G401 (cell line): ENCODE measurements at regions not wholly inside any gene's neighbourhood (a gene's known extent, or its start where the extent isn't known, plus 50 kb on each side); places are given as distances from the start of the nearest gene placed in this dataset.
A peak's percentile ranks its signal among the peaks of the same experiment; 100 is the strongest.
"Not testable (repeated sequence)": the region's sequence is repeated elsewhere in the genome, so short reads cannot be mapped to it uniquely, and the experiment has no call there.

Experiments
- DNase-seq: peaks from one replicate; pipeline ENCODE4 v3.0.0-alpha.2; 2015; ENCODE audit warnings: low spot score
- in situ Hi-C: cut with HindIII; loops from 2 replicates; pipeline ENCODE4 v1.10.0; 2016; ENCODE audit warnings: low sequenced_read_pairs, mixed read lengths

DNA sequence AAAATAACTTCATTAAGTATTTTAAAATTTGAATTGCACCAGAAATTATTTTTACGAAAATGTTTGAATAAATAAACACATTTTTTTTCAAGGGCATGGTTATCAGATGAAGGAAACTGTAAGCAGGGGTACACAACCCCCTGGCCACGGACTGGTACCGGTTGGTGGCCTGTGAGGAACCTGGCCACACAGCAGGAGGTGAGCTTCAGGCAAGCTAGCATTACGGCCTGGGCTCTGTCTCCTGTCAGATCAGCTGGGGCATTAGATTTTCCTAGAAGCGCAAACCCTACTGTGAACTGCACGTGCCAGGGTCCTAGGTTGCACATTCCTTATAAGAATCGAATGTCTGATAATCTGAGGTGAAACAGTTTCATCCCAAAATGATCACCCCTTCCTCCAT, 1499.7 kb upstream of the AGA start:
- in situ Hi-C loops, result no loop called here
- DNase-seq, result no peak

DNA sequence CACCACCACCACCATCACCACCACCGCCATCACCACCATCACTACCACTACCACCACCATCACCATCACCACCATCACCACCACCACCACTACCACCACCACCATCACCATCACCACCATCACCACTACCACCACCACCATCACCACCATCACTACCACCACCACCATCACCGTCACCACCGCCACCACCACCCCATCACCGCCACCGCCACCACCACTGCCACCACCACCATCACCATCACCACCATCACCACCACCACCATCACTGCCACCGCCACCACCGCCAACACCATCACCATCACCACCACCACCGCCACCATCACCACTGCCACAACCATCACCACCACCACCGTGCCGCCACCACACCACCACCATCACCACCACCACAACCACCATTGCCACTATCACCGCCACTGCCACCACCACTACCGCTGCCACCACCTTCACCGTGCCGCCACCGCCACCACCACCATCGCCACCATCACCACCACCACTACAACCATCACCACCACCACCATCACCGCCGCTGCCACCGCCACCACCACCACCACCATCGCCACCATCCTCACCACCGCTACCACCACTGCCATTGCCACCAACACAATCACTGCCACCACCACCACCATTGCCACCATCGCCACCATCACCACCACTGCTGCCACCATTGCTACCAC, 1511.3 kb upstream of the AGA start:
- in situ Hi-C loops, result no loop called here
- DNase-seq, result no peak

DNA sequence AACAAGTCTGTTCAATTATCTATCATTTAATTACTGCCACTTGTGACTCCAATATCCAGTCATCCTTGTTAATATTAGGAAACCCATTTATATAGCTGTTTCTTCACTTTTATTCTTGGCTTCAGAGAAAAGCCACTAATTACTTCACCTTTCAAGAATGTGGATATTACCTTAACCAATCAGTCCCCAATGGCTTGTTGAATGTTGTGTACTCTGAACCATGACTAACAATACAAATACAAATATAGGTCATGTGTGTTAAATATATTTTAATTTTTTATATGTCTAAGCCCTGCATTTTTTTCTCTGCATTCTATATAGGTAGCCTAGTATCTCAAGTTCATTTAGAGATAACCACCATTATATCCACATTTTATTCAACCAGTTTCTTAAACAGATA, 1513.4 kb upstream of the AGA start:
- DNase-seq, result no peak
- in situ Hi-C loops, result no loop called here

DNA sequence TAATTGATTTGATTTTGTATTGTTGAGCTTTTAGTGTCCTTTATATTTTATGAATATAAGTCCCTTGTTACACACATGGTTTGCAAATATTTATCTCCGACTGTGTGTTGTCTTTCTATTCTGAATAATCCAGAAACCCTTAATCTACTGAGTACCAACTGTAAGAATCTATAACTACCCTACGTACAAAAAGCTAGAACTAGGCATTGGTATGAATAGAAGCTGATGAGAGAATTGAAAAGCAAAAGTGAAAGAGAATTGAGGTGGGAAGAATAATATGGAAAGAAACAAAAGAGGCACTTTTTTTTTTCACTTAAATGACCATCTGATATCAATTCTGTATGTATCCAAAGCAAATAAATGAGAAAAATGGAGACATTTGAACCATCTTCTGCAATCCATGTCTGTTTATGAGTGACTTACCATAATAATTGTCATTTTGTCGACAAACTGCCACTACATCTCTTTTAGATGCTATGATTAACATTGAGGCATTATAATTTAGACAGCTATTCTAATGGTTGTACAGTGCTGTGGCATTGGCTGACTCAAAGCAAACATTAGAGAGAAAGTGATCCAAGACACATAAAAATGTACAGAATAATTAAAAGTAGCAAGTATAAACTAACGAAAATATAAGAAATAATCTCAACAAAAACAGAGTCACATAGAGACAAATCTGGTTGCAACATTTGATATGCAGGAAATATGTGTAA, 1516.6 kb upstream of the AGA start:
- in situ Hi-C loops, result no loop called here
- DNase-seq, result no peak

DNA sequence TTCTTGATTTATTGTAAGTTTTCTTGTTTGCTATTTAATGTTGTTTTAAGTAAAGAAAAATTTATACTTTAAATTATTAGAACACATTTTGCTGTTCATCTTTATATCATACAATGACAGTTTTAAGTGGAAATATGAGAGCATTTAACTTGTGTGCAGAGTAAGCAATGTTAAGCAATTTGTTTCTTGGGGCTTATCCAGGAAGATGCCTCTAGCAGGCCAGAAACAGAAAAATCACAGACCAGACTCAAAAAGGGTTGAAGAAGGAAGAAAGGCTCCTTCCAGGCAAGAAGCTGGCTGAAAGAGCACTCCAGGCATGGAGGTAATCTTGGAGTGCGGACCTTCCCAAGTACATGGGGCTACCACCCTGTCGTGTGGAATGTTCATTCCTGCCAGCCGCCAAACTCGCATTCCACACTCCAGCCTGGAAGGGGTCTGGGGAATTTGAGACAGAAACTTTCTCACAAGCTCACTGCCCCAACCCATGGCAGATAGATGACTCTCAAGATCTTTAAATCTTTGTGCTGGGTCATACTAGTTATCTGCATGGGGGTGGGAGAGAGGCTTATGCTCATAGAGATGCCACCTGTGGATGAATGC, 1521.3 kb upstream of the AGA start:
- no peak for DNase-seq

DNA sequence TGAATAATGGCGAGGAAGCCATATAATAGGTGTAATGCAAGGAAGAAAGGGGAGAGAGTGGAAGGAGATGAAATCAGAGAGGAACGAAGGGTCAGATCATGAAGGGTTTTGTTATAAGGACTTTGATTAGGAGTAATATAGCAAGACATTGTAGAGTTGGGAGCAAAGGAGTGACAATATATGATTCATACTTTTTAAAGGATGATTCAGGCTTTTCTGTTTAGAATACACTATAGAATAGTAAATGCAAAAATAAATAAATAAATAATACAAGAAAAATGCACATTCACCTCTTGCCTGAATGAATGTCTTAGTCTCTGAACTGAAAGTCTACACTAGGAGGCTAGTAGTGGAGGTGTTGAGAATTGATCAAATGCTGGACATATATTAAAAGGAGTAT, 1524.4 kb upstream of the AGA start:
- in situ Hi-C loops, result no loop called here

More for the DNA sequence above, 1521.3 kb upstream of the AGA start:
- in situ Hi-C loops, result no loop called here

DNA sequence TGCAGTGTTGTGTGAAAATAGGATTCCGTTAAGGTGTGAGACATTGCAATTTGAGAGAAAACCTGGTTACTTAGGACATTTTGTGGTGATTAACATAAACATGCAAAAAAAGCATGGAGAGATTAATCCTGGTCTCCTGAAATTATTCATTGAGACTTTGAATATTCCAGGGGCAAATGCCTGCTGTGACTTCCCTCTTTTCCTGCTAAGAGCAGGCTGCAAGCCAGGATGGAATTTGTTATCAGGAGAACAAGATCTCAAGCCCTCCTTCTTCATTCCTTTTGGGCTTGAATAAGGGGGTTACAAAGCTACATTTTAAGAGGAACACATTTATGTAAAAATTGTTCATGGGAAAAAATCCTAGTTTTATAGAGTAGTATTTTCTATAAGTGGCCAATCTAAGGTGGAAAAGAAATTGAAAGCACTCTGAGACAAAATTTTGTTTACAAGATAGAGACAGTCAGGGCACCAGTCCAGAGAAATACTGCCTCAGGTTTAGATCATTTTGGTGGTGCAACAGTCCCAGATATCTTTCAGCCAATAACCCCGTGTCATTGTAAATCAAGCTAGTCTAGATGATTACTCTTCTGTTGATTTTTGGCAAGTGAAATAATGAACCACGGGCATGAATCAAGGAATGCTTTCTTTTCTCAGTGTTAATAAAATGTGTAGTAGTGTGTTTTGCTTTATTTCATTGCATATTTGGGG, 1528.3 kb upstream of the AGA start:
- peak; percentile 83 for DNase-seq
- in situ Hi-C loops, result no loop called here

More for the DNA sequence above, 1524.4 kb upstream of the AGA start:
- DNase-seq, result no peak

DNA sequence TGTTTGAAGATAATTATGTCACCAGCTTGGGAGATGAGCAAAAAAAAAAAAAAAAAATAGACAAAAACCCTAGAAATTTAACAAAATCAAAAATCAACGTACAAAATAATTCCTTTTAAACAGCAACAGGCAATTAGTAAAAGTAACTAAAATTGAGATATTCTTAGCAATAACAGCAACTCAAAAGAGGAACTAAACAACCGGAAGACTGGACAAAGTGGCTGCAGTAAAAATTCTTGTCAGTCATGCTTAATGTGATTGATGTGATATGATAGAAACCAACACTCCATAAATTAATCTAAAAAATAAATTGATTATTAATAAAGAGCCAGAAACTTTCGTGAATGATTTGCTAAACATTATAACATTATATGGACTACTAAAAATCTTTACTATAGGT, 1534.6 kb upstream of the AGA start:
- no peak for DNase-seq
- in situ Hi-C loops, result no loop called here

DNA sequence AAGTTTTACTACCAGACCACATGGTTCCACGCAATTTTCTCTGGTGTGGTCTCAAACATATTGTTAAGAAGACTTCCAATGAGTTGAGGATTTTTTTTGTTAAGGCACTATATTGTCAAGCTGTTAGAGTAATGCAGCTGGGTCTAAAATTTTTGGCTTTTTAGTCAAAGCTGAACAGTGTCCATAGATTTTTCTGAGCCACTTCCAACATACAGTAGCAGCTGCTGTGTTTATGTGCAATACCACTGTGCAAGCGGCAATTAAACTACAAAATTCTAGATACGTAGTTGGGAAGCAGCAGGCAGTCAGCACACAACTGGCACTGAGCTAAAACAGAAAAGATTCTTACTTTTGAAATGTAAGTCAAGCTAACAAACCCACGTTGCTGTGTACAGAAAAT, 1551.1 kb upstream of the AGA start:
- in situ Hi-C loops, result no loop called here
- no peak for DNase-seq

DNA sequence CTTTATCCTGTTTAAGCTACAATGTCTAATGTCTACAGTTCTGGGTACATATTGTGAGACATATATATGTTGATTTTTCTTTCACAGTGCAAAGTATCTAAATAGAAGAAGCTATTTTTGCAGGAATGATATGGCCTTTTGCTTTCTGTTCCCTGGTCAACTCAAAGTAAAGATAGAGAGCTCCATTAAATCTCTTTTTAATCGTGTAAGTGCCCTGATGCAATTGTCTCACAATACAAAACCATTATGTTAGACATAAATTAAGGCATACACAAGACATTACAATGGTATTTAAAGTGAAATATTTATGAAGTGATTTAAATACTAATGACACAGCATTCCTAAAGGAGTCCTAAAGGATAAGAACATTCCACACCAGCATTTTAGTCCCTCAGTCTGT, 1559.7 kb upstream of the AGA start:
- in situ Hi-C loops, result no loop called here
- no peak for DNase-seq

DNA sequence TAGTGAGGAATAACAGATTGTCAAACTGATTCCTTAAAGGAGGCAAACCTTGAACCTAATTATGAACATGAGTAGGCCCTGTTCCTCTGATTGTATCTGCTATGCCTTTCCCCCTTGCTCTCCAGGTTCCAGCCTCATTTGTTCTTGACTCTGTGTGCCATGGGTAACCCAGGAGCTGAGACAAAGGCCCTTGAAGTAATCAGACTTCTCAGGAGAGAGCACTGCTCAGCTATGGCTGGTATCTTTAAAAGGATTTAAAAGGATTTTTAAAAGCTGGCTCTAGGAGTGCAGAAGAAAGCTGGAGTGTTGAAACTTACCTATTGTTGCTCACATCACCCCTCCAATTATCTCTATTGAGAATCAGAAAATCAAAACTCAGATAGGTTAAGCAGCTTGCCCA, 1565.5 kb upstream of the AGA start:
- in situ Hi-C loops, result no loop called here
- DNase-seq, result no peak

DNA sequence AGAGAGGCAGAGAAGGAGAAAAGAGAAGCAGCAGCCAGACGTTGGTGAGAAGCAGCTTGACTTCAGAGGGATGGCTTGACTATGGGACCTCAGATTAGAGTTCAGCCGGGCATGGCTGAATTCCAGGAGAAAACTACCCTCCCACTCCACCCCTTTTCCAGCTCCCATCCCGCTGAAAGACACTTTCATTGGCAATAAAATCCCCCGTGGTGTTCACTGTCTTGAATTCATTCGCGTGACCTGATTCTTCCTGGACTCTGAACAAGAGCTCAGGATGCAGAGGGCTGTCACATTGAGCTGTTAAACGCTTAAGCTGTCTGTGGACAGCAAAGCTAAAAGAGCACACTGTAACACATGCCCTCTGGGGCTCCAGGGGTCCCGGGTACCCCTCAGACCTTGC, 1575.3 kb upstream of the AGA start:
- DNase-seq, result no peak
- in situ Hi-C loops, result no loop called here

DNA sequence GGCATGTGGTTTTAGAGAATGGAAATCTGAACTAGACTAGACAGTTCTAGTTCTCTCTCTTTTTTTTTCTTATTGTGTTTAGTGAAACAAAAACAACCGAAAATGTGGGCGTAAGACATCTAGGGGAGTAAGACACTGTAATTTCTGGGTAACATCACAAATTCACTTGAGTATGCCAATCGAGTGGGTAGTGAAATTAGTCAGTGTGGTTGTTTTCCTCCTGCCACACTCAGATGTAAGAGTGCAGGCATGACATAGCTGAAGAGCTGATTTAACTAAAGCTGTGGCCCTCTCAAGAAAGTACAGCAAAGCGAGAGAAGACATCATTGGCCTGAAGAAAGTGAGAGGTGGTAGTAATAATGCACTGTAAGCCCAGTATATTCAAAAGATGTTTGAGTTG, 1585.3 kb upstream of the AGA start:
- in situ Hi-C loops, result no loop called here
- no peak for DNase-seq

DNA sequence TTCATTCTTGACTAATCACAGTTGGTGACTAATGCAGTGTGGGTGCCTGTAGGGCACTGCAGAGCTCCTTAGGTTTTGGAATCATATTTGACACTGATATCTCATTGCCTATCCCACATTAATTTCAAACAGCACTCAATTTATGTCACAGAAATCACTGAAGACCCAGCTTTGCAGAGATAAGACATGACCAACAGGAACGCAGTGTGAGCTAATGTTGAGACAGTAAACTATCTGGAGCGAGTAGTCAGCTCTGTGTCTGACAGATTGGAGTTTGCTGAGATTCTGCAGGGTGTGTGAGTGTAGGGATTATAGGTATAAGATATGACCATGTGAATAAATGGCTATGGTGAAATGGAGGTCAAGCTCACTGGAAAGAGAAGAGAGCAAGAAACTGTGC, 1586.1 kb upstream of the AGA start:
- DNase-seq, result no peak
- in situ Hi-C loops, result no loop called here

DNA sequence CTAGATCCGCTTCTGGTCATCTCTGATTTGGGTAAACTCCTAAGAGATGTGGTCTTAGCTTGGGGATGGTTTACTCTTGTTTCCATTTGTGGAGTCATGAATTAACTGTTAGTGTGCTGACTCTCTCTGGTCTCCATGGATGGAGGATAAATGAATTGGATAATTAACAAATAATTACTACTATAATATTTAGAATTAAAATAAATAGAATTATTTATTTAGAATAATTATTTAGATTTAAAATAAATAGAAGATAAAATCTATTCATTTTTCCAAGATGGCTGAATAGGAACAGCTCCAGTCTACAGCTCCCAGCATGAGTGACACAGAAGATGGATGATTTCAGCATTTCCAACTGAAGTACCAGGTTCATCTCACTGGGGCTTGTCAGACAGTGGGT, 1587.4 kb upstream of the AGA start:
- in situ Hi-C loops, result no loop called here
- DNase-seq, result no peak

DNA sequence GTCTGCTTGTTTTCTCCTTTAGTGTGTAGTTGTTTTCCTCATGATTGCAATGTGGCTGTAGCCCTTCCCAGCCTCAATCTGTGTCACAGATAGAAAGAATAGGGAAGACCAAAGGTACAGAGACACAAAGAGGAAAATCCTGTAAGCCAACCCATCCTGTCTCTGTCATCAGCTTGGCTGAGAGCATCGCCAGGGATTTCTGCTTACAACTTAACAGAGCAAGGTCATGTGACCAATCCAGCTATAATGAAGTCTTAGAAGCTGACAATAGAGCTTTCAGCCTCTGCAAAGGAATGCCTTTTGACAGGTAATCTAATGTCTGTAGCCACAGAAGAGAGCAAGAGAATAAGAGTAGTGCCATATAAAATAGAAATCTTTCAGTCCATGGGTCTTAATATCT, 1598.0 kb upstream of the AGA start:
- in situ Hi-C loops, result no loop called here
- DNase-seq, result no peak

DNA sequence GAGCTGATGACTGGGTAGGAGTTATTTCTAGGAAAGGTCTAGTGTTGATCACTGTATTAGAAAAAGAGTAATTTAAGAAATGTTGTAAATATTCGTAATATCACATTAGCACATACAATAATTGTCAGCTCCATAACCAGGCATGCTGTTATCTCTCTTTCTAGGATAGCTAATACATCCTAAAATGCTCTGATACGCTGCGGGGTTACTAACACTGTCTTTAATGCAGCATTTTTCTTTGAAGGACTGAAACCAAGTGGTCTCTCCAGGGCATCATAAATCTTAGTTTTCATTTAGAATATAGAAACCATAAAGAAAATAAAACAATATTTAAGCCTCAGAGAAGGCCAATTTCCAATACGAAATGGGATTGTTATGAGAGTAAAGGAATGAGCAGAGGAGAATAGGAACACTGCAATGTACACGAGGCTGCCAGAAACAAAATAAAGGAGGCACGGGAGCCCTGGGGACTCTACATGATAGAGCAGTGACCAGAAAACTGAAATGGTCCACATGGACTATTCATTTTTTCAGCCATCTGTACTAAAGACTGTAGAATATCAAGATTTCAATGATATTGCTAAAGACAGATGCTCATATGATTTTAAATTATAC, 1606.7 kb upstream of the AGA start:
- in situ Hi-C loops, result no loop called here

DNA sequence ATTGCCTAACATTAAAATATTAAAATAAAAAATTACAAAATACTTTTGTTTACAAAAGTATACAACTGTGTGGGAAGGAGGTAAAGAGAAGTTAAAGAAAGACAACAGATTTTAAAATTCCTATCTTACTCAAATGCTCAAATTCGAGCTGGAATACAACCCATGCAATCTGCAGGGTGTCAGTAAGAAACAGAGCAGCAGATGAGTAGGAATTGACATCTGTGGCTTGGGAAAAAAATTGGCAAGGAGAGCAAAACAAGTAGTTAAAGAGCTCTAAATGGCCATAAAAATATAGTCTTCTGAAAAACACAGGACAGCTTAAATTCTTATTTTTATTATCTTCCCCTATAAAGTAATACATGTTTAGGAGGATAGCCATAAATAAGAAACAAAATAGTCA, 1609.0 kb upstream of the AGA start:
- in situ Hi-C loops, result no loop called here
- DNase-seq, result peak; percentile 80

More for the DNA sequence above, 1606.7 kb upstream of the AGA start:
- no peak for DNase-seq

DNA sequence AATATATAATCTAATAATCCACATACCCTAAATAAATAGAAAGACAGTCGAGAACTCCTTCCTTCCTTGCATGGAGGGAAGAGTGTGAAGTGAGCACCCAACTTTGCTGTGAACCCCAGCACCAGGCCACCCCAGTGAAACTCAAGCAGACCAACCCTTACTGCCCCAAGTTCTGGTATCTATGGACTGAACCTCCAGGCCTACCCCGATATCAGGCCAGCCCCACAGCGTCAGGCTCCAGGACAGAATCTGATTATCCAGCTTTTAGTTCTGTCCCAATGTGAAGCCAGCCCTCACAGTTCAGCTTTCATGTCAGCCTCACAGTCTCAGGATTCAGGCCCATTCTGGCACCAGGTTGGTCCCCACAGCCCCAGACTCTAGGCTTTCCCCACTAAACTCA, 1617.2 kb upstream of the AGA start:
- in situ Hi-C loops, result no loop called here

DNA sequence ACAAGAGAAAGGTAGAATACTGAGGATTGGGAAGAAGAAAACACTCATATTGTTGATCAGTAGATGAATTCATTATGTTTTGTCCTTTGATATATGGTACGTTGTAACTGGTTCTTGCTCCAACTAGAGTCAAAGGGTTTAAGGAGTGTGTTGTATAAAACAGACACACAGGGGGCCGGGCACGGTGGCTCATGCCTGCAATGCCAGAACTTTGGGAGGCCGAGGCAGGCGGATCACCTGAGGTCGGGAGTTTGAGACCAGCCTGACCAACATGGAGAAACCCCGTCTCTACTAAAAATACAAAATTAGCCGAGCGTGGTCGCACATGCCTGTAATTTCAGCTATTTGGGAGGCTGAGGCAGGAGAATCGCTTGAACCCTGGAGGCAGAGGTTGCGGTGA, 1624.0 kb upstream of the AGA start:
- in situ Hi-C loops, DNase-seq: not testable (repeated sequence)

More for the DNA sequence above, 1617.2 kb upstream of the AGA start:
- DNase-seq, result no peak
